Parathyroid adenoma (tissue), 2 donors: ENCODE measurements at regions not wholly inside any gene's neighbourhood (a gene's known extent, or its start where the extent isn't known, plus 50 kb on each side); places are given as distances from the start of the nearest gene placed in this dataset.

Experiments
- H2AFZ ChIP-seq: fragments of 300-600 bp; sonication (generic); one replicate; pipeline ENCODE4 v1.7.0; 2017; ENCODE audit warnings: antibody characterized with exemption, mild to moderate bottlenecking
- H3K27ac ChIP-seq: fragments of 300-600 bp; sonication (generic); one replicate; pipeline ENCODE4 v1.7.0; 2017
- H3K27me3 ChIP-seq: fragments of 300-600 bp; sonication (generic); one replicate; pipeline ENCODE4 v1.7.0; 2017; ENCODE audit warnings: low read length; ENCODE audit not compliant: control insufficient read depth, insufficient read depth
- H3K36me3 ChIP-seq: fragments of 300-600 bp; sonication (generic); one replicate; pipeline ENCODE4 v1.7.0; 2017; ENCODE audit warnings: low read length; ENCODE audit not compliant: control insufficient read depth, insufficient read depth
- H3K4me1 ChIP-seq: fragments of 300-600 bp; sonication (generic); one replicate; pipeline ENCODE4 v1.7.0; 2017; ENCODE audit warnings: control low read depth
- H3K4me2 ChIP-seq: fragments of 300-600 bp; sonication (generic); one replicate; pipeline ENCODE4 v1.7.0; 2017; ENCODE audit warnings: low read length
- H3K4me3 ChIP-seq: fragments of 300-600 bp; sonication (generic); one replicate; pipeline ENCODE4 v1.7.0; 2017; ENCODE audit warnings: low read depth, low read length
- H3K79me2 ChIP-seq: fragments of 300-600 bp; sonication (generic); one replicate; pipeline ENCODE4 v1.7.0; 2017; ENCODE audit warnings: control low read depth
- H3K9ac ChIP-seq: fragments of 300-600 bp; sonication (generic); one replicate; pipeline ENCODE4 v1.7.0; 2017; ENCODE audit warnings: mild to moderate bottlenecking
- H3K9me3 ChIP-seq: fragments of 300-600 bp; sonication (generic); one replicate; pipeline ENCODE4 v1.7.0; 2017; ENCODE audit warnings: low read length; ENCODE audit not compliant: control insufficient read depth
- TF ChIP-seq, protein P1 (sequence below): fragments of 300-600 bp; sonication (generic); IDR thresholded peaks from one replicate; pipeline ENCODE4 v1.7.0; 2017; ENCODE audit warnings: antibody characterized with exemption, mild to moderate bottlenecking
- donor health status: primary hyperparathyroidism.

DNA sequence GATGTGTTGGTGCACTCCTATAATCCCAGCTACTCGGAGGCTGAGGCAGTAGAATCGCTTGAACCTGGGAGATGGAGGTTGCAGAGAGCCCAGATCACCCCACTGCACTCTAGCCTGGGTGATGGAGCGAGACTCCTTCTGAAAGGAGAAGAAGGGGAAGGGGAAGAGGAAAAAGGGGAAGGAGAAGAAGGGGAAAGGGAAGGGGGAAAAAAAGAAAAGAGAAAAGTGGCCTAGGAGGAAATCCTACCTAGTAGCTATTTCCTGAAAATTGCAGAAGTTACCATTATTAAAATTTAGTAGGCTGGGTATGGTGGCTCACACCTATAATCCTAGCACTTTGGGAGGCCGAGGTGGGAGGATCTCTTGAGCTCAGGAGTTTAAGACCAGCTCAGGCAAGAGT lies 67.4 kb downstream of the ARRDC3 start:
- Histone ChIP-seq H3K27me3 (no peaks in the 10 kb centered on the region), H3K4me1 (peaks cover 10% of the 10 kb centered on the region), H3K79me2 (no peaks in the 10 kb centered on the region)

DNA sequence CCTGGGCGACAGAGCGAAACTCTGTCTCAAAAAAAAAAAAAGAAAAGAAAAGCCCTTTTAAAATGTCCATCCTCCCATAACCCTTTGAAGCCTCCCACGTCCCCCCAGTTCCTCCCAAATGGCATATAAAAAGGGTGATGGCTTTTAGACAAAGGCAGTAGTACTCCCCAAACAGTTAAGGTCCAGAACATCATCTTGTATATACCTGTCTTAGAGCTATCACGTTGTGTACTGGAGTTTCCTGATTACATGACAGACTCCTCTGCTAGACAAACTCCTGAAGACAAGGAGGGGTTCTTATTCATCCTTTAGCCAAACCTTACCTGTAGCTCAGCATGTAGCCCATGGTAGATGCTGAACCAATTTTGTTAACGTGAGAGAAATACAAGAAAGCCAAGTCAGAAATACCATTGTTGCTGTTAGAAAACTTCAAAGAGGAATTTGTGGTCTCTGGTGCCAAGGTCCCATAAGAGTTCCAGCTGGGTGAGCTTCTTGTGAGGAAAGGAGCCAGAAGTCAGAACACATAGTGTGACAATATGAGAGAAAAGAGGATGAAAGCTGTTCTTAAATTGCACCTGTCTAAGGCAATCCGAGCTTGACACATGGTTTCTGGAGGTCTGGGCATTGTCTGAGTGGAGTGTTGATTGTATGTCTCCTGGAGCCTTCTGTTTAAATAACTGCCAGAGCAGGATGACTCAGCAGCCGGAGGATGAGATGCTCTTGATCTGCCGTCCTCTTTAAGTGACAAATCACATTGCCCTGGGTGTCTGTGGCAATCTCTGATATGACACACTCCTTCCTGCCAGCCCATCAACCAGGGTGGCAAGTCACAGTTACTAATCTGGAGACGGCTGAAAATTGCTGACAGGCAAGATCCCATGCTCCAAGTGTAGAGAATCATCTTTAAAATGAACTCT lies 69.1 kb downstream of the ARRDC3 start:
- Histone ChIP-seq H3K27ac (no peak overlapping the region), H3K79me2 (no peaks in the 10 kb centered on the region), H2AFZ (peak overlapping the region; percentile 40), H3K4me1 (peaks cover 10% of the 10 kb centered on the region), H3K4me2 (no peak overlapping the region), H3K9me3 (no peaks in the 10 kb centered on the region), H3K9ac (no peak overlapping the region), H3K36me3 (no peaks in the 10 kb centered on the region), H3K4me3 (no peak overlapping the region), H3K27me3 (no peaks in the 10 kb centered on the region)
- TF ChIP-seq, protein P1, sequence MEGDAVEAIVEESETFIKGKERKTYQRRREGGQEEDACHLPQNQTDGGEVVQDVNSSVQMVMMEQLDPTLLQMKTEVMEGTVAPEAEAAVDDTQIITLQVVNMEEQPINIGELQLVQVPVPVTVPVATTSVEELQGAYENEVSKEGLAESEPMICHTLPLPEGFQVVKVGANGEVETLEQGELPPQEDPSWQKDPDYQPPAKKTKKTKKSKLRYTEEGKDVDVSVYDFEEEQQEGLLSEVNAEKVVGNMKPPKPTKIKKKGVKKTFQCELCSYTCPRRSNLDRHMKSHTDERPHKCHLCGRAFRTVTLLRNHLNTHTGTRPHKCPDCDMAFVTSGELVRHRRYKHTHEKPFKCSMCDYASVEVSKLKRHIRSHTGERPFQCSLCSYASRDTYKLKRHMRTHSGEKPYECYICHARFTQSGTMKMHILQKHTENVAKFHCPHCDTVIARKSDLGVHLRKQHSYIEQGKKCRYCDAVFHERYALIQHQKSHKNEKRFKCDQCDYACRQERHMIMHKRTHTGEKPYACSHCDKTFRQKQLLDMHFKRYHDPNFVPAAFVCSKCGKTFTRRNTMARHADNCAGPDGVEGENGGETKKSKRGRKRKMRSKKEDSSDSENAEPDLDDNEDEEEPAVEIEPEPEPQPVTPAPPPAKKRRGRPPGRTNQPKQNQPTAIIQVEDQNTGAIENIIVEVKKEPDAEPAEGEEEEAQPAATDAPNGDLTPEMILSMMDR = no peak

More for the DNA sequence above, 67.4 kb downstream of the ARRDC3 start:
- no peak overlapping the region for H3K4me3 ChIP-seq
- H3K27ac ChIP-seq = no peak overlapping the region
- no peaks in the 10 kb centered on the region for H3K36me3 ChIP-seq
- H2AFZ ChIP-seq = no peak overlapping the region
- H3K9ac ChIP-seq = no peak overlapping the region
- no peak overlapping the region for H3K4me2 ChIP-seq
- H3K9me3 ChIP-seq = no peaks in the 10 kb centered on the region
- TF ChIP-seq, protein P1 = no peak

DNA sequence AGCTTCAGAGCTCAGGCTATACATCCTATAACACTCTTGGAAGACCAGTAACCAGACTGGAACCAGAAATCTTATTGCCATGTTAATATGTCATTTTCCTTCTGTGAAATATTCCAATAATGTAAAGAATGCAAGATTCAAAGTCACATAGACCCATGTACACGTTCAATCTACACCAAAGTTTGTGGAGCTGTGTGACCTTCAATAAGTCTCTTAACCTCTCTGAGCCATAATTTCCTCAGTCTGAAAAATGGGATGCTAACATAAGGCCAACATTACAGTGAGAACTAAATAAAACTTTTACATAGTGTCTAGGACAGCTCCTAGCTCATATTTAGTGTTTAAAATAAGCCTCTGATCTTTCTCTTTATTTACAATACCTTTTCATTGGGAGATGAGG lies 70.4 kb downstream of the ARRDC3 start:
- Histone ChIP-seq H3K4me1 (peaks cover 10% of the 10 kb centered on the region), H3K27me3 (no peaks in the 10 kb centered on the region), H2AFZ (no peak overlapping the region), H3K9me3 (no peaks in the 10 kb centered on the region), H3K79me2 (no peaks in the 10 kb centered on the region), H3K36me3 (no peaks in the 10 kb centered on the region), H3K27ac (peak overlapping the region; percentile 52), H3K9ac (no peak overlapping the region), H3K4me2 (no peak overlapping the region), H3K4me3 (no peak overlapping the region)
- TF ChIP-seq, protein P1 = no peak

DNA sequence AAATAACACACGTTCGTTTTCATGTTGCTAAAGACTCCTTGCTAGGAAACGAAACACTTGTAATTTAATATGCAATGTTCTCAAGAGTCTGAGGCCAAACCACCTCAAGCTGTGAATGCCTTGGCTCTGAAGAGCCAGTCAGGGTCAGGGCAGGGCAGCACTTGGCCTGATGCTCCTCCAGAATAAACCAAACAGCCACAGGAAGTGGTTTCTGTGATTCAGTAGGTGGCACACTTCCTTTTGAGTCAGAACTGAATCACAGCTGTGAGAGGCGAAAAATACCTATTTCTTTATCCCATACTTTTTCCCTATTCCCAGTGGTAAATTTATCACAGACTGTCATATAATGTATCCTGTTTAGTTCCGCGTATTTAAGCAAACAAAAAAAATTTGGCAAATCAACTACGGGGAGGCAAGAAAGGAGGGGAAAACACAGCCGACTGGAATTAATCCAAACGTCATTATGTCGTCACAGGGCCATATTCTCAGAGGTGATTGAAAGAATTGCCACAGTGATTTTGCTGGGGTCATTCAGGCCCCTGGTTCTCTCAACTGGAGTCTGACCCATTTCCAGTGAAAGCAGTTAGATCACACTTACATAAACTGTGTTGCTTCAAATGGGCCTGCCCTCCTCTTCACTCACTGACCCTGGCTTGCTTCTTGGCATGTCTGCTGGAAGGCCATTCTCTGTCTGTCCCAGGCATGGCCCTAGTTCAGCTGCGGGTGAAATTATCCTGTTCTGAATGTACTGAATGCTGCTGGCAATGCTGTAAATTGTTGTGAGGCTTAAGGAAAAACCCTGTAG lies 71.2 kb downstream of the ARRDC3 start:
- H3K4me1 ChIP-seq = peaks cover 10% of the 10 kb centered on the region
- no peaks in the 10 kb centered on the region for H3K36me3 ChIP-seq
- H3K4me3 ChIP-seq = no peak overlapping the region

More for the DNA sequence above, 71.2 kb downstream of the ARRDC3 start:
- no peaks in the 10 kb centered on the region for H3K79me2 ChIP-seq
- H3K27me3 ChIP-seq = no peaks in the 10 kb centered on the region
- peak overlapping the region; percentile 67 for H2AFZ ChIP-seq
- no peak overlapping the region for H3K9ac ChIP-seq
- no peak overlapping the region for H3K4me2 ChIP-seq
- H3K27ac ChIP-seq = peak overlapping the region; percentile 52
- H3K9me3 ChIP-seq = no peaks in the 10 kb centered on the region
- TF ChIP-seq, protein P1 = peak; percentile 12
